ENCODE measurements at regions not wholly inside any gene's neighbourhood (a gene's known extent, or its start where the extent isn't known, plus 50 kb on each side); places are given as distances from the start of the nearest gene placed in this dataset.
A peak's percentile ranks its signal among the peaks of the same experiment; 100 is the strongest.

DNA sequence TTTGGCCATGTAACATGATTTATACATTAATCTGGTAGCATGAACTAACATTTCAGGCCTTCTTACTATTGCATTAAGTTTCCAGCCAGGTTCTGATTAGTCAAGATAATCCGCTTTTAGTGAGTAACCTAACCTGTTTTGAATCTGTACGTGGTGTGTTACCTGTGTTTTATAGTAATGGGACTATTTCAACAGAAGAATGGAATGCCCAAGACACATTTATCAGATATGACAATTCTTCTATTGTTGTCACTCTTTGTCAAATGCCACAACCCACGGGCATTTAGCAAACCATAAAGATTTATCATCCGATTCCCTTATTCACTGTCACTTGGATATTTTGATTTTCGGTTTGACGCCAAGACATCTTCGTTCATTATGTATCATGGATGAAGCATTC is 117.9 kb downstream of the ETAA1 start:
- Histone ChIP-seq H3K27me3 (ENCODE audit: insufficient read depth, poor library complexity, severe bottlenecking) (no peaks in the 10 kb centered on the region), H3K36me3 (ENCODE audit: low read depth) (no peaks in the 10 kb centered on the region), H3K4me1 (ENCODE audit: insufficient read depth, poor library complexity, severe bottlenecking) (peaks cover 15% of the 10 kb centered on the region), H3K9me3 (ENCODE audit: severe bottlenecking) (no peaks in the 10 kb centered on the region), H3K4me3 (ENCODE audit: severe bottlenecking) (no peak overlapping the region), H3K27ac (ENCODE audit: poor library complexity, severe bottlenecking) (peak overlapping the region; percentile 13)
- DNase-seq (ENCODE audit: low spot score) (no peak), ATAC-seq (ENCODE audit: low read depth) (peak; percentile 52; the same call in 2 of the 3 replicates)
- TF ChIP-seq, protein P1, sequence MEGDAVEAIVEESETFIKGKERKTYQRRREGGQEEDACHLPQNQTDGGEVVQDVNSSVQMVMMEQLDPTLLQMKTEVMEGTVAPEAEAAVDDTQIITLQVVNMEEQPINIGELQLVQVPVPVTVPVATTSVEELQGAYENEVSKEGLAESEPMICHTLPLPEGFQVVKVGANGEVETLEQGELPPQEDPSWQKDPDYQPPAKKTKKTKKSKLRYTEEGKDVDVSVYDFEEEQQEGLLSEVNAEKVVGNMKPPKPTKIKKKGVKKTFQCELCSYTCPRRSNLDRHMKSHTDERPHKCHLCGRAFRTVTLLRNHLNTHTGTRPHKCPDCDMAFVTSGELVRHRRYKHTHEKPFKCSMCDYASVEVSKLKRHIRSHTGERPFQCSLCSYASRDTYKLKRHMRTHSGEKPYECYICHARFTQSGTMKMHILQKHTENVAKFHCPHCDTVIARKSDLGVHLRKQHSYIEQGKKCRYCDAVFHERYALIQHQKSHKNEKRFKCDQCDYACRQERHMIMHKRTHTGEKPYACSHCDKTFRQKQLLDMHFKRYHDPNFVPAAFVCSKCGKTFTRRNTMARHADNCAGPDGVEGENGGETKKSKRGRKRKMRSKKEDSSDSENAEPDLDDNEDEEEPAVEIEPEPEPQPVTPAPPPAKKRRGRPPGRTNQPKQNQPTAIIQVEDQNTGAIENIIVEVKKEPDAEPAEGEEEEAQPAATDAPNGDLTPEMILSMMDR (IDR thresholded peaks at IDR 0.05; ENCODE audit: poor library complexity, severe bottlenecking) = no peak

DNA sequence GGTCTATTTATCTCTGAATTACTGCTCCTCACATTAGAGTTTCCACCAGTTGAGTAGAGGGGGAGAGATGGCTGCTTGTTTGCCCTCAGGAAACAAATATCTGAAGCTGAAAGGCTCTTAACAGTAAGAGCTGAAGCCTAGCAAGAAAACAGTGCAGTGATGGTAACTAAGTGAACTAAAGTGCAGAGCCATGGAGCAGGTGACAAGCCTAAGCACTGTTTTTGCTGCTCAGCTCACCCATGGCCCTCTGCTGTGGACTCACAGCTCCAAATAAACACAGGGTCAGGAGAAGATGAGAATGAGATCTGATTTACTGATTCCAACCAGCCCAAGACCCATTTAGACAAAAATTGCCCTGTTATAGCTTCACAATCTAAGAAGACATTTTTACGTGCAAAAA is 118.4 kb downstream of the ETAA1 start:
- Histone ChIP-seq H3K27ac (ENCODE audit: poor library complexity, severe bottlenecking) (peak overlapping the region; percentile 13), H3K4me3 (ENCODE audit: severe bottlenecking) (no peak overlapping the region), H3K36me3 (ENCODE audit: low read depth) (no peaks in the 10 kb centered on the region), H3K27me3 (ENCODE audit: insufficient read depth, poor library complexity, severe bottlenecking) (no peaks in the 10 kb centered on the region), H3K4me1 (ENCODE audit: insufficient read depth, poor library complexity, severe bottlenecking) (peaks cover 15% of the 10 kb centered on the region), H3K9me3 (ENCODE audit: severe bottlenecking) (no peaks in the 10 kb centered on the region)
- TF ChIP-seq, protein P1 (IDR thresholded peaks at IDR 0.05; ENCODE audit: poor library complexity, severe bottlenecking) = no peak
- DNase-seq (ENCODE audit: low spot score) = no peak
- no peak for ATAC-seq (ENCODE audit: low read depth)

DNA sequence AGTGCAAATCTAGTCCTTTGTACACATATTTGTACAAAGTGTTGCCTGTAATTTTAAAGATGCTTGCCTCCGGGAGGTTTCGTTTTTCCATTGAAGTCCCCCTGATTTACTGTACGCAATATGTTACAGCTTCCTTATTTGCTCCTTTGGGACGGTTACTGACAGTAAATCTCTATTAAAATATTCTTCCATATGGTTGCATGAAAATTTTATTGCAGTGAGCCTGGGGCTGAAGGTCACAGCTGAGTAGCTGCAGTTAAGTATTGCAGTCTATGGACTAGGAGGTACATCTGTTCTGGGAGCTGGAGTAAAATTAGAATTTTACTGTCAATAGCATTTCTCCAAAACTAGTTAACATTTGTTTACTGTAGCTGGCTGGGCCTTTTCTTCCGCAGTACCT is 119.2 kb downstream of the ETAA1 start:
- Histone ChIP-seq H3K36me3 (ENCODE audit: low read depth) (no peaks in the 10 kb centered on the region), H3K27ac (ENCODE audit: poor library complexity, severe bottlenecking) (no peak overlapping the region), H3K27me3 (ENCODE audit: insufficient read depth, poor library complexity, severe bottlenecking) (no peaks in the 10 kb centered on the region), H3K4me3 (ENCODE audit: severe bottlenecking) (no peak overlapping the region), H3K4me1 (ENCODE audit: insufficient read depth, poor library complexity, severe bottlenecking) (peaks cover 15% of the 10 kb centered on the region), H3K9me3 (ENCODE audit: severe bottlenecking) (no peaks in the 10 kb centered on the region)
- TF ChIP-seq, protein P1 (IDR thresholded peaks at IDR 0.05; ENCODE audit: poor library complexity, severe bottlenecking) = no peak
- ATAC-seq (ENCODE audit: low read depth) (no peak), DNase-seq (ENCODE audit: low spot score) (no peak)

DNA sequence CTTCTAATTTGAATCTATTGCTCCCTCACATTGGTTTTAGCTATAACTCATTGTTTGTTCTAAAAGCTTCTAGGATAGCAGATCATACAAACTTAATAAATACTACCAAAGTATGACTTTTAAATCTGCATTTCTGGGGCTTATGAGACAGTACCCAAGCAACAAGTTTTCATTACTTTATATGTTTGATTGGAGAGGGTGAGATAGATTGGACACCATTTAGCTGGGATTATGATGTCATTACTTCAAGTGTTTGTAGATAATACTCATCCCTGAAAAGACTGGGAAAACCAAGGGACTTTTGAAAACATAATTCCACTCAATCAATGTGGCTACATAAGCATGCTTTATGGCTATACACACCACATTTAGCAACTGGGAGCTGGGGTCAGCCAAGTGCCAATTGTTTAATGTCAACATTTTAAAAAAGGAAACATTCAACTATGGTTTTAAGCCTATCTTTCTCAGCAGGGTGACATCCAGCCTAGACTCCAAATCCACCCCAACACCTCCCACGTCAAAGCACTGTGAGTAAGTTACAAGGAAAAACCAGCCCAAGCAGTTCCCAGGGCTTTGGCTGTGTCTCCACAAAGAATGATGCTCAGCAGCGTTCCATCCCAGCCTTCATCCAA is 119.9 kb downstream of the ETAA1 start:
- TF ChIP-seq, protein P1 (IDR thresholded peaks at IDR 0.05; ENCODE audit: poor library complexity, severe bottlenecking) = no peak
- DNase-seq (ENCODE audit: low spot score) (no peak), ATAC-seq (ENCODE audit: low read depth) (no peak)
- Histone ChIP-seq H3K4me3 (ENCODE audit: severe bottlenecking) (no peak overlapping the region), H3K36me3 (ENCODE audit: low read depth) (no peaks in the 10 kb centered on the region), H3K27me3 (ENCODE audit: insufficient read depth, poor library complexity, severe bottlenecking) (no peaks in the 10 kb centered on the region), H3K9me3 (ENCODE audit: severe bottlenecking) (no peaks in the 10 kb centered on the region), H3K27ac (ENCODE audit: poor library complexity, severe bottlenecking) (no peak overlapping the region), H3K4me1 (ENCODE audit: insufficient read depth, poor library complexity, severe bottlenecking) (peaks cover 15% of the 10 kb centered on the region)

DNA sequence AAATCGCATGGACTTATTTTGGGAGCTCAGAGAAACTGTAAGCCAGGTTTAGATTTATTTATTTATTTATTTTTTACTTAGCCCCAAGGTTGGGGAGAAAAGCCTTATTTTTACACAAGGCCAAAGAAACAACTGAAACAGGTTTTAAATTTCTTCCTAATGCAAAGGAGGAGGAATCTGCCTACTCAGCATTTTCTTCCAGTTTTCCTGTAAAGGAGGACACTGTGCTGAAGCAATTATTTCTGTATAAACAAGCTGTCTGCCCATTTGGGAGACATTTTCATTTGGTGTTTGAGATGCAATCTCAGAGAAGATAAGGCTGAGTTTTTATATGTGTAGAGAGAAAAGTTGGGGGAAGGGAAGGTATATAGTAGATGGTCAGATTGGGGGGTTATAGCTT is 125.0 kb downstream of the ETAA1 start:
- no peak overlapping the region for H3K27ac ChIP-seq (ENCODE audit: poor library complexity, severe bottlenecking)
- TF ChIP-seq, protein P1 (IDR thresholded peaks at IDR 0.05; ENCODE audit: poor library complexity, severe bottlenecking) = no peak
- no peaks in the 10 kb centered on the region for H3K9me3 ChIP-seq (ENCODE audit: severe bottlenecking)
- no peaks in the 10 kb centered on the region for H3K27me3 ChIP-seq (ENCODE audit: insufficient read depth, poor library complexity, severe bottlenecking)
- no peaks in the 10 kb centered on the region for H3K36me3 ChIP-seq (ENCODE audit: low read depth)
- ATAC-seq (ENCODE audit: low read depth) (no peak), DNase-seq (ENCODE audit: low spot score) (no peak)
- H3K4me3 ChIP-seq (ENCODE audit: severe bottlenecking) = no peak overlapping the region
- H3K4me1 ChIP-seq (ENCODE audit: insufficient read depth, poor library complexity, severe bottlenecking) = peaks cover 8% of the 10 kb centered on the region

All from RWPE2 (cell line).